ENCODE measurements at regions not wholly inside any gene's neighbourhood (a gene's known extent, or its start where the extent isn't known, plus 50 kb on each side); places are given as distances from the start of the nearest gene placed in this dataset.
A peak's percentile ranks its signal among the peaks of the same experiment; 100 is the strongest.

GRCh38 chr22:23392420-23393121, 187.5 kb downstream of the IGLL1 start:
- Histone ChIP-seq H3K9me3 (ENCODE audit: low read length) (no peaks in the 10 kb centered on the region), H4K20me1 (ENCODE audit: insufficient read depth, low read depth, low read length) (0 out of 2 replicates have a peak, but pooled peaks cover 4% of the 10 kb centered on the region), H3K4me2 (ENCODE audit: low read depth, low read length, poor library complexity, severe bottlenecking) (peak overlapping the region; percentile 73), H2AFZ (ENCODE audit: low read length) (no peak overlapping the region), H3K36me3 (ENCODE audit: insufficient read depth, low read length) (no peaks in the 10 kb centered on the region), H3K4me1 (ENCODE audit: low read length) (peaks cover 62% of the 10 kb centered on the region), H3K27me3 (ENCODE audit: low read length) (no peaks in the 10 kb centered on the region), H3K9me2 (replicated peaks; ENCODE audit: insufficient read depth, low read length) (no peaks in the 10 kb centered on the region), H3K27ac (ENCODE audit: low read length) (peak overlapping the region; percentile 79), H3K4me3 (ENCODE audit: low read length) (peak overlapping the region; percentile 65; the same call in 1 of the 2 replicates), H3K9ac (ENCODE audit: low read length) (peak overlapping the region; percentile 83), H3K79me2 (ENCODE audit: low read length) (no peaks in the 10 kb centered on the region)
- DNase-seq: no peak

DNA sequence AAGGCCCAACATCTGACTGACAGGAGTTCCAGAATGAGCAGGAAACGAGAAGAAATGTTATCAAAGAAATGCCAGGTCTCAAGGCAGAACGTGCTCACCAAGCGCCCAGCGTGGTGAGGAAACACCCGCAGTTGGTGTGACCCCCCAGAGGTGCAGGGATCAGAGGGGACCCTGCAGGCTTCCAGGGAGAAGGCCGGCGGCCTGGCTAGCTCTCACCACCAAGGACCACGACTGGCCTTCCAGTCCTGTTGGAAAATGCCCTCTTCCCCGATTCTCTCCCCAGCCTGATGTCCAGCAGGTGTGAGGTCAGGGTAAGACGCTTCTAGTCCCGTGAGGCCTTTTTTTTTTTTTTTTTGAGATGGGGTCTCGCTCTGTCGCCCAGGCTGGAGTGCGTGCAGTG, 189.1 kb downstream of the IGLL1 start:
- no peak overlapping the region for H3K4me3 ChIP-seq (ENCODE audit: low read length)
- no peaks in the 10 kb centered on the region for H3K79me2 ChIP-seq (ENCODE audit: low read length)
- H3K27me3 ChIP-seq (ENCODE audit: low read length): no peaks in the 10 kb centered on the region
- H4K20me1 ChIP-seq (ENCODE audit: insufficient read depth, low read depth, low read length): no peaks in the 10 kb centered on the region
- DNase-seq: no peak
- H3K4me1 ChIP-seq (ENCODE audit: low read length): peaks cover 56% of the 10 kb centered on the region
- H3K36me3 ChIP-seq (ENCODE audit: insufficient read depth, low read length): no peaks in the 10 kb centered on the region
- no peaks in the 10 kb centered on the region for H3K9me2 ChIP-seq (replicated peaks; ENCODE audit: insufficient read depth, low read length)
- no peak overlapping the region for H3K27ac ChIP-seq (ENCODE audit: low read length)
- no peak overlapping the region for H3K4me2 ChIP-seq (ENCODE audit: low read depth, low read length, poor library complexity, severe bottlenecking)
- no peaks in the 10 kb centered on the region for H3K9me3 ChIP-seq (ENCODE audit: low read length)
- no peak overlapping the region for H2AFZ ChIP-seq (ENCODE audit: low read length)
- H3K9ac ChIP-seq (ENCODE audit: low read length): no peak overlapping the region

- Histone ChIP-seq H3K9ac (ENCODE audit: low read length) (0 out of 2 replicates have a peak overlapping the region, but pooled peaks have one; percentile 17), H4K20me1 (ENCODE audit: insufficient read depth, low read depth, low read length) (no peaks in the 10 kb centered on the region), H3K36me3 (ENCODE audit: insufficient read depth, low read length) (no peaks in the 10 kb centered on the region), H3K9me2 (replicated peaks; ENCODE audit: insufficient read depth, low read length) (no peaks in the 10 kb centered on the region), H3K4me1 (ENCODE audit: low read length) (peaks cover 41% of the 10 kb centered on the region), H2AFZ (ENCODE audit: low read length) (no peak overlapping the region), H3K27me3 (ENCODE audit: low read length) (no peaks in the 10 kb centered on the region), H3K27ac (ENCODE audit: low read length) (no peak overlapping the region), H3K4me3 (ENCODE audit: low read length) (no peak overlapping the region), H3K79me2 (ENCODE audit: low read length) (no peaks in the 10 kb centered on the region), H3K4me2 (ENCODE audit: low read depth, low read length, poor library complexity, severe bottlenecking) (peak overlapping the region; percentile 29), H3K9me3 (ENCODE audit: low read length) (no peaks in the 10 kb centered on the region)
- DNase-seq: peak; percentile 61
Observed at GRCh38 chr22:23389271-23390071, 190.6 kb downstream of the IGLL1 start.

DNA sequence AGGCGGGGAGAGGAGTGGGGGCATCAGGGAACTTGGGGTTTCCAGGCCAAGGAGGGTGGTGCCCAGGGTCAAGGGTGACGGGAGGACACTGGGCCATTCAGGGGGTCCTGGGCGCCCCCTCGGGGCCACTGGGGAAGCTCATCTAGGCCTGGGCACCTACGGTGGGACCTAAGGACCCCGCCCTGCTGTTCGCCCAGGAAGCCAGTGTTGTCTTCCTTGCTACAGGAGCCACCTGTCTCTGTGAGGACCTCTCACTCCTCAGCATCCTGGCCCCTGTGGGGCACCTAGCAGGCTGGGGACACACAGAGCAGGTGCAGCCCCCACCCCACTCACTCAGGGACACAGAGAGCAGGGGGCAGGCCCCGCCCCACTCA, 191.6 kb downstream of the IGLL1 start:
- Histone ChIP-seq H3K4me1 (ENCODE audit: low read length) (peaks cover 35% of the 10 kb centered on the region), H3K9me3 (ENCODE audit: low read length) (no peaks in the 10 kb centered on the region), H3K27ac (ENCODE audit: low read length) (no peak overlapping the region), H3K9me2 (replicated peaks; ENCODE audit: insufficient read depth, low read length) (no peaks in the 10 kb centered on the region), H4K20me1 (ENCODE audit: insufficient read depth, low read depth, low read length) (no peaks in the 10 kb centered on the region), H3K27me3 (ENCODE audit: low read length) (no peaks in the 10 kb centered on the region), H3K4me2 (ENCODE audit: low read depth, low read length, poor library complexity, severe bottlenecking) (no peak overlapping the region), H3K4me3 (ENCODE audit: low read length) (no peak overlapping the region), H3K9ac (ENCODE audit: low read length) (no peak overlapping the region), H2AFZ (ENCODE audit: low read length) (no peak overlapping the region), H3K36me3 (ENCODE audit: insufficient read depth, low read length) (no peaks in the 10 kb centered on the region), H3K79me2 (ENCODE audit: low read length) (no peaks in the 10 kb centered on the region)
- DNase-seq: no peak

GRCh38 chr22:23387827-23388516, 192.1 kb downstream of the IGLL1 start:
- no peak overlapping the region for H3K9ac ChIP-seq (ENCODE audit: low read length)
- H2AFZ ChIP-seq (ENCODE audit: low read length): no peak overlapping the region
- no peaks in the 10 kb centered on the region for H4K20me1 ChIP-seq (ENCODE audit: insufficient read depth, low read depth, low read length)
- H3K4me2 ChIP-seq (ENCODE audit: low read depth, low read length, poor library complexity, severe bottlenecking): no peak overlapping the region
- H3K79me2 ChIP-seq (ENCODE audit: low read length): no peaks in the 10 kb centered on the region
- peaks cover 30% of the 10 kb centered on the region for H3K4me1 ChIP-seq (ENCODE audit: low read length)
- H3K4me3 ChIP-seq (ENCODE audit: low read length): no peak overlapping the region
- DNase-seq: no peak
- H3K36me3 ChIP-seq (ENCODE audit: insufficient read depth, low read length): no peaks in the 10 kb centered on the region
- H3K27me3 ChIP-seq (ENCODE audit: low read length): no peaks in the 10 kb centered on the region
- no peaks in the 10 kb centered on the region for H3K9me2 ChIP-seq (replicated peaks; ENCODE audit: insufficient read depth, low read length)
- H3K27ac ChIP-seq (ENCODE audit: low read length): no peak overlapping the region
- H3K9me3 ChIP-seq (ENCODE audit: low read length): no peaks in the 10 kb centered on the region

DNA sequence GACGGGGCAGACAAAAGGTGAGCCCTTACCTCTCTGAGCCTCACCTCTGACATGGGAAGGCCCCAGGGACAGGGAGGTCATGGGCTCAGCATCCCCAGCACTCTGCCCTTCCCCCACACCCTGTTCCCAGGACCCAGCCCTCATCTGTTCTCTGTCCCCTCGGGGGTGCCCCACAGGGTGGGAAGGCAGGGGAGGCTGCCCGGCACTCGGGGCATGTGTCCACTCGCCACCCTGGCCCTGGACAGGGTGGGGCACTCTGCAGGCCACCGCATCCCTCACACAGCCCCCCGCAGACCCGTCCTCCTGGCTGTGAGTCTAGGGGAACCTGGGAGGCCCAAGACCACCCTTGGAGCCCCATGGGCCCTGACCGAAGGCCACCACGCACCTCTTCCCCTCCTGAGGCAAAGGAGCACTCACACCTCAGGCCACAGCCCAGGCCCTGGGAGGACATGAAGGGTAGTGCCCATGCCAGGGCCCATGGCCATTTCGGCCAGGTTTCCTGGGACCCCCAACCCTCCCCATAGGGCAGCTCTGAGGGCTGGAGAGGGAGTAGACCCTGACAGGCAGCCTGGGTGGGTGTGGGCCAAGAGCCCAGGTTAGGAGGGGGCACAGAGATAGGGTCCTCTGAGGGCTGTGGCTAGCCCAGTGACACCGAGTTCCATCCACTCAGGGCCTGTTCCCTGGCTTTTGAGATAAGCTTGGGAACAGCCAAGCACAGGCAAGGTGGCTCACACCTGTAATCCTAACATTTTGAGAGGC, 193.1 kb downstream of the IGLL1 start:
- Histone ChIP-seq H3K27me3 (ENCODE audit: low read length) (no peaks in the 10 kb centered on the region), H4K20me1 (ENCODE audit: insufficient read depth, low read depth, low read length) (no peaks in the 10 kb centered on the region), H3K9me2 (replicated peaks; ENCODE audit: insufficient read depth, low read length) (no peaks in the 10 kb centered on the region), H3K4me3 (ENCODE audit: low read length) (no peak overlapping the region), H3K79me2 (ENCODE audit: low read length) (no peaks in the 10 kb centered on the region), H3K4me2 (ENCODE audit: low read depth, low read length, poor library complexity, severe bottlenecking) (no peak overlapping the region), H3K9ac (ENCODE audit: low read length) (no peak overlapping the region), H3K36me3 (ENCODE audit: insufficient read depth, low read length) (no peaks in the 10 kb centered on the region), H3K4me1 (ENCODE audit: low read length) (peaks cover 21% of the 10 kb centered on the region), H3K27ac (ENCODE audit: low read length) (no peak overlapping the region), H2AFZ (ENCODE audit: low read length) (no peak overlapping the region), H3K9me3 (ENCODE audit: low read length) (no peaks in the 10 kb centered on the region)
- no peak for DNase-seq

DNA sequence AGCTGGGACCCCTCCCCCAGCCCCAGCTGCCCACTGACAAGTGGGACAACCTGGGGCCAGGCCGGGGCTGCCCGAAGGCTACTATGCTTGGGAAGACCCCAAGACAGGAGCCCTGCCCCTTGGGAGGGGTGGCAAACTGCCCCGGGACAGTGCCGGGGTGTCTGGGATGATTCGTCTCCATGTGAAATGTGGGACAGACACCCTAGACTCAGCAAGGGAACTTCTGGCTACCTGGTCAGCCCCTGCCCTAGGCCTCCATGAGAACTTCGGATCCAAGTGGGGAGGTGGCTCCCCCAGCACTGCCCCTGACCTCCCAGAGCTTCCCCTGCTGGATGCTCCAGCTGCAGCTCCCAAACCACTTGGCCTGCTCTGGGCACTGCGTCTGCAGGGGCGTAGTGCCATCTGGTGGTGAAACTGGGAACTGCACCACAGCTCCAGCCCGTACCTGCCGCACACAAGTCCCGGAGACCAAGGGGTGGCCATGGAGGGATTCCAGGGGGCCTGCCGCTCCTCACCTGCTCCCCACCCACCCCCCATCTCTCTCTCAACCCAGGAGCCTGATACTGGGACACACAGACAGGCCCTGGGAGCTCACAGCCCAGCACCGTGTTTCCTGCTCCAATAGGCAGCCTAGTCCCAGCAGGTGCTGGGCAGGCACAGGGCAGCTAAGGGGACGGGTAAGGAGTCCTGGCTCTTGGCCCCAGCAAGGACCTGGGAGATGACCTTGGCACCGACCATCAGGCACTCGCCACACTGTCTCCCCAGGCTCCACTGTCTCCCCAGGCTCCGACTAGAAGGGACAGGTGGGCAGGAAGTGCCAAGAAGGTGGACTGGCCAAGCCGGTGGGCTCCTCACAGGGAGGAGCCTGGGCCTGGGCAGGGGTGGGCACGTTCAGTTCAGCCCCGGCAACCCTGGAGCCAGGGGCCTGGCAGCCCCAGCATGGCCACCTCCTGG, 194.1 kb downstream of the IGLL1 start:
- H3K27ac ChIP-seq (ENCODE audit: low read length): no peak overlapping the region
- no peaks in the 10 kb centered on the region for H3K27me3 ChIP-seq (ENCODE audit: low read length)
- no peaks in the 10 kb centered on the region for H3K36me3 ChIP-seq (ENCODE audit: insufficient read depth, low read length)
- H4K20me1 ChIP-seq (ENCODE audit: insufficient read depth, low read depth, low read length): no peaks in the 10 kb centered on the region
- H3K4me1 ChIP-seq (ENCODE audit: low read length): peaks cover 15% of the 10 kb centered on the region
- H3K4me2 ChIP-seq (ENCODE audit: low read depth, low read length, poor library complexity, severe bottlenecking): no peak overlapping the region
- H3K9me2 ChIP-seq (replicated peaks; ENCODE audit: insufficient read depth, low read length): no peaks in the 10 kb centered on the region
- H2AFZ ChIP-seq (ENCODE audit: low read length): no peak overlapping the region
- H3K9ac ChIP-seq (ENCODE audit: low read length): no peak overlapping the region
- no peak overlapping the region for H3K4me3 ChIP-seq (ENCODE audit: low read length)
- no peaks in the 10 kb centered on the region for H3K79me2 ChIP-seq (ENCODE audit: low read length)
- H3K9me3 ChIP-seq (ENCODE audit: low read length): no peaks in the 10 kb centered on the region
- DNase-seq: peak; percentile 94
